ENCODE measurements at regions not wholly inside any gene's neighbourhood (a gene's known extent, or its start where the extent isn't known, plus 50 kb on each side); places are given as distances from the start of the nearest gene placed in this dataset.
"Not testable (repeated sequence)": the region's sequence is repeated elsewhere in the genome, so short reads cannot be mapped to it uniquely, and the experiment has no call there.

DNA sequence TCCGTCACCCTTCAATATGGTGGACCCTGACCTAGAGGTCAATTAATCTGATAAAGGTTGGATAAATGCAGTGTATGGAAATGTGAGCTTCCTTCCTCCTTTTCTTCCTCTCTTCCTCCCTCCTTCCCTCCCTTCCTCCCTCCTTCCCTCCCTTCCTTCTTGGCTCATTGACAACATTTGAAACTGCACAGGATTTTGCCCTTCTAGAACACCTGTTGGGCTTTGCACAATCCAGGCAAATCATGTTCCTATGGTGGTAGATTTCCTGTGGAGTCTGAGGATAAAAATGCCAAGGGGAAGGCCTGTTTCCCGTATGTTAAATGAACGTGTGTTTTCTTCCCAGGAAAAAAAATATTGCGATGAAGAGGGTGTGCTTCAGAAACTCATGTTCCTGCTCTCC is 642.8 kb downstream of the EPM2A start:
- TF ChIP-seq POLR2A (IDR thresholded peaks at IDR 0.05; ENCODE audit: low read length) (no peak), GATA1 (IDR thresholded peaks at IDR 0.05; ENCODE audit: low read depth, low read length) (no peak)
- DNase-seq, result no peak

DNA sequence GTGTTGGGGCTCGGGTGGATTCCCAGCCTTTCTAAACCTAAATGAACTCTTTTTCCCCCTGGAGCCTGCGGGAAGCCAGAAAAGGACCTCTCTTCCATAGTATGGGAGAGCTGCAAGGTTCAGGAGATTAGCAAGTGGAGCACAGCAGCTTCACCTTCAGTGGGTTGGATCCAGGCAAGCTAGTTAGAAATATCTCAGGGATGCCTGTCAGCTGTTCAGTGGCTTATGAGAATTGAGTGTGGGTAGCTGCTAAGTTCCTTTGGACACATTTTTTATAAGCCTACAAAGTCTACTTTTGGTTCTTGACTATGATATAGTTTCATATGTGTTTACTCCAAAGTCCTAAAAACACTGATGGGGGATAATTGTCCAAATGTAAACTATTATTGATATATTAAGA is 642.1 kb downstream of the EPM2A start:
- no peak for DNase-seq
- TF ChIP-seq POLR2A (IDR thresholded peaks at IDR 0.05; ENCODE audit: low read length) (no peak), GATA1 (IDR thresholded peaks at IDR 0.05; ENCODE audit: low read depth, low read length) (no peak)

DNA sequence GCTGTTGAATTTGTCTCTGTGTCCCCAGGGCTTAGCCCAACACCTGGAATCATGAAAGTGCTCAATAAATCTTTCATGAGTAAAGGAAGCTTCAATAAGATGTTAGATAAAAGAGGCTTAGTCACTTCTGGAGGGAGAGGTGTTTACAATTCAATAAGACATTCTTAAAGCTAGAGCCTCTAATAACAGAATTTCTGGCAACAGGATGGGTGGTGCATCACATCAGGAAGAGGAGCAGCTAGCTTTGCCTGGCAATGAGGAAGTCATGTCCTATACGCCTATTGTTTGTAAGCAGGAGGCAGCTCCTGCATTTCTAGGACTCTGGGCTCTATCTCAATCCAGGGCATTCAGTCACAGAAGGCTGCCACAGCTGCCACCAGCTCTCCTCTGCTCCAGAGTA is 638.5 kb downstream of the EPM2A start:
- DNase-seq, result no peak
- TF ChIP-seq GATA1 (IDR thresholded peaks at IDR 0.05; ENCODE audit: low read depth, low read length) (no peak), POLR2A (IDR thresholded peaks at IDR 0.05; ENCODE audit: low read length) (no peak)

DNA sequence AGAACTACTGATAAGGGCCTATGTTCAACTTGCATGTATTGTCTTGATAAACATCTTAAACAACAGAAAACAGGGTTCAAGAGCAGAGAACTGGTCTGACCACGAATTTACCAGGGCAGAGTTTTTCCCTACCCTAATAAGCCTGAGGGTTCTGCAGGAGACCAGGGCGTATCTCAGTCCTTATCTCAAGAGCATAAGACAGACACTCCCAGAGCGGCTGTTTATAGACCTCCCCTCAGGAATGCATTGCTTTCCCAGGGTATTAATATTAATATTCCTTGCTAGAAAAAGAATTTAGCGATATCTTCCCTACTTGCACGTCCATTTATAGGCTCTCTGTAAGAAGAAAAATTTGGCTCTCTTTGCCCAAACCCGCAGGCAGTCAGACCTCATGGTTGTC is 637.2 kb downstream of the EPM2A start:
- not testable (repeated sequence) for DNase-seq

DNA sequence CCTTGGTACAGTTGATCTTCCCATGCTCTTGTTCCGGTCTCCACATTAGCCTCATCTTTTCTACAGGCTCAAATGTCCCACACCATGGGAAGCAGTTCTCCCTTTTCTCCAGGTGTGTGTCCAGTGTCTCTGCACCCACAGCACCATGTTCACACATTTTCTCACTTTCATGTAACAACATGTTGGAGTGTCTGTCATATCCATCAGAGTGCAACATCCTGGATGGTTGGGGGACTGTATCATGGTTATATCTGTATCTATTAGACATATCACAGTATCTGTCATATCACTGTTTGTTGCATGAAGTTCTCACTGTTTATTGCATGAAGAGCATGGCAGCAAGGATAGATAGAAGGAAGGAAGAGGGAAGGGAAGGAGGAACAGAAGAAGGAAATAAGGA is 635.6 kb downstream of the EPM2A start:
- no peak for DNase-seq
- TF ChIP-seq POLR2A (IDR thresholded peaks at IDR 0.05; ENCODE audit: low read length) (no peak), GATA1 (IDR thresholded peaks at IDR 0.05; ENCODE audit: low read depth, low read length) (no peak)

DNA sequence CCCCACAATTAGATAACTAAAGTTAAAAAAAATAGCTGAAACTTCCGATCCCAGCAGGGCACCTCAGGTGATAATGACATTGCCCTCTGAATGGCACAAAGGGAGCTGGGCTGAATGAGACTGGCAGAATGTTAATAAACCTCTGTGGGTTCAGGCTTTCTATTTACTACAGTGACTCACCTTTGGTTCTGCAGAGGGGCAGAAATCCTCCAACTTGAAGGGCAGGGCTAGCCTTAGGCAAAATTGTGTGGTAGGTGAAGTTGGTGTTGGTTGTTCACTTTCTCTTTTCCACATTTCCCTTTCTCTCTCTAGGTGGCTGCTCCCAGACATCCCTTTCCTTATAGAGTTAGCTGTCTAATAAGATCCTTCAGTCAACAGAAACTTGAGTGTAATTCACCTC is 625.2 kb downstream of the EPM2A start:
- TF ChIP-seq GATA1 (IDR thresholded peaks at IDR 0.05; ENCODE audit: low read depth, low read length) (no peak), POLR2A (IDR thresholded peaks at IDR 0.05; ENCODE audit: low read length) (no peak)
- no peak for DNase-seq

DNA sequence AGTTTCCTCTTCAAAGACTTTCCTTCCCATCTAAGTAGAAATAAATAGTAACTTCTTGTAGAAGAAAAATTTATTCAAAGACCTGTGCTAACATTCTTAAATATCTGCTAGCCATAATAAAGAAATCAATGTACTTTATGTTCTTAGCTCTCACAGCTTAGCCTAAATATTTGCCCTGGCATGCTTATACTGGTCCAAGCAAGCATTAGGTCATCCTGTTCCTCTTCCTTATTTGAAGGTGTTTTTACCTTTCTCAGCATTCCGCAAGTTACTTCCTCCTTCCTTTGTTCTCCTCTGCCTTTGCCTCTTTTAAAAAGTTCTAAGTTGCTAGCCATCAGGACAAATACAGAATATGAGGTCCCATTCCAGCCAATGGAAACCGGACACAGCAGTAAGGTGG is 623.9 kb downstream of the EPM2A start:
- not testable (repeated sequence) for DNase-seq

DNA sequence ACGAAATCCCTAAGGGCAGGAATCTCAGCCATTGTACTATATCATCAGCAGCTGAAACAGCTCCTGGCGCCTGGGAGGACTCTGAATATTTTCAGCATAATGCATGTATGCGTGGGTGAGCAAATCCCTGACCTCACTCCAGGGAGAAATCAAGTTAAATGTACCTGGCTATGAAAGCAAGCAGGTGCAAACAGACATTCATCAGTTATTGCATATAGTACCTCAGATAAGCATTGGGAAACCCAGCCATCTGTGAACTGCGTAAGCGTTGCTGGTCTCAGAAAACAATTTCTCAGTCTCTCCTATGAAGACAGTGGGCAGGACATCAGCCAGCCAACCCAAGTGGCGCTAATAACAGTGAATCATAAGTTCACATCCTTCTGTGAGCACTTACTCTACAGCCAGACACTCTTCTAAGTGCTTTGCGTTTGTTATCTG is 622.6 kb downstream of the EPM2A start:
- TF ChIP-seq POLR2A (IDR thresholded peaks at IDR 0.05; ENCODE audit: low read length), result no peak
- TF ChIP-seq GATA1 (IDR thresholded peaks at IDR 0.05; ENCODE audit: low read depth, low read length), result no peak
- no peak for DNase-seq

DNA sequence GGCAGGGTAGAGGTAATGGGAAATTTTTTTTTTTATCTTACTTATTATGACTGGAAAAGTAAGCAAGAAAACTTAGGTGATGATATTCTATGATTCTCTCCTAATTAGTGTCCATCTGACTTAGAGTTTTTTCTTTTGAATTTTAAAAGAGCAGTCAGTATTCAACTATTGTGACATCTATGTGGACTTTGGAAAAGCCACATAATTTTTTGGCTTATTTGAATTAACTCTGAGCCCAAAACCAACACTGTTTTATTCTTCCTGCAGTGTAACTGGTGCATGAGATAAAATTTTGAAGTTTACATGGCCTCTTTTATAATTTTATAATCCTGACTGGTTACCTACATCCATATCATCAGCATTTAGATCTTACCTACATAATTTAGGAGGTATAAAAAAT is 619.7 kb downstream of the EPM2A start:
- no peak for TF ChIP-seq GATA1 (IDR thresholded peaks at IDR 0.05; ENCODE audit: low read depth, low read length)
- no peak for TF ChIP-seq POLR2A (IDR thresholded peaks at IDR 0.05; ENCODE audit: low read length)
- DNase-seq, result no peak

DNA sequence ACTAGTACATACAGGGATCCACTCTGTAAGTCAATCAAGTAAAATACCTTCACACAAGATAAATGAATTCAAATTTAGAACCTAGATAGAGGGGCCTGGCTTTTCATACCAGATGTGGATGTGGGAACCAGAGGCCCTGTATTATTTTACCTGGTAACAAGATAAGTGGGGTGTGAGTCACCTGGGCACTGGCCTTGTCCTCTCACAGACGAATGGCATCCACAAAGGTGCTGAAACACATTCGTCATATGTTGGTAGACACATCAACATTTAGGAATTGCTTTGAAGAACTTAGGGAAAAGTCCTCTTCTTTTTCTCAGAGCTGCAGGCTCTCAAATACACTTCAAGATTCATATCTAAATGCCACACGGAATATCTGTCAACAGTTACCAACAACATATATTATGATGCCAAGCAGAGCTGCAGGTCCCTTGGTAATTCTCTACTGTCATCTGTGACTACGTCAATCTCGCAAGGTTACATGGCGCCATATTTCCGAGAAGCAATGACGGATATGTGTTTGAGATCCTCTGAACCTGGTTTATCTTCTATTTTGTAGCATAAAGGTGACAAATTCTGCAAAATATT is 618.6 kb downstream of the EPM2A start:
- no peak for TF ChIP-seq POLR2A (IDR thresholded peaks at IDR 0.05; ENCODE audit: low read length)
- TF ChIP-seq GATA1 (IDR thresholded peaks at IDR 0.05; ENCODE audit: low read depth, low read length), result no peak
- DNase-seq, result no peak

DNA sequence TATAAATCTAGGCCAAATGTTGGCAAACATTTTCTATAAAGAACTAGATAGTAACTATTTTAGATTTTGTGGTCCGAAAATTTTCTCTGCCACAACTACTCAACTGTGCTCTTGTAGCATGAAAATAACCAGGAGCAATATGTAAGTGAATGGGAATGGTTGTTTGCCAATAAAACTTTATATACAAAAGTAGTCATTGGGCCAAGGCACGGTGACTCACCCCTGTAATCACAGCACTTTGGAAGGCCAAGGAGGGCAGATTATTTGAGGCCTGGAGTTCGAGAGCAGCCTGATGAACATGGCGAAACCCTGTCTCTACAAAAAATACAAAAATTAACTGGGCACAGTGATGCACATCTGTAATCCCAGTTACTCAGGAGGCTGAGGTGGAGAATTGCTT is 617.1 kb downstream of the EPM2A start:
- TF ChIP-seq GATA1 (IDR thresholded peaks at IDR 0.05; ENCODE audit: low read depth, low read length) (no peak), POLR2A (IDR thresholded peaks at IDR 0.05; ENCODE audit: low read length) (no peak)

DNA sequence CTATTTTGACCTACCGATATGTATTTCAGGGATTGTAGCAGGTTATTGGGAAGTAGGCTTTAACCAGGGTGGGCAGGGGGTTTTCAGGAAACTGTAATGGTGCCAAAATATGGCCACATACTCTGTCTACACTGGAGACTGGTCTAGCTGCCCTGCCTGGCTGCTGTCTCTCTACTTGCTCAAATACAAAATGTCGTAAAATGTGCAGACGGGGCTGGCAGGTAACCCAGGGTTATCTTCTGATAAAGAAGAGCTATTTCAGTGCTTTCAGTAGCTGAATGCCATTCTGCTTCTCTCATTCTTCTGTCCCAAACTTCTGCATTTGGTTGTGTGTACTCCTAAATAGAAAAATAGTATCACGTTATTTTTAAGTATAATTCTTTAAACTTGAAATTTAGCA is 616.2 kb downstream of the EPM2A start:
- no peak for TF ChIP-seq GATA1 (IDR thresholded peaks at IDR 0.05; ENCODE audit: low read depth, low read length)
- TF ChIP-seq POLR2A (IDR thresholded peaks at IDR 0.05; ENCODE audit: low read length), result no peak
- no peak for DNase-seq

More for the DNA sequence above, 617.1 kb downstream of the EPM2A start:
- DNase-seq, result no peak

DNA sequence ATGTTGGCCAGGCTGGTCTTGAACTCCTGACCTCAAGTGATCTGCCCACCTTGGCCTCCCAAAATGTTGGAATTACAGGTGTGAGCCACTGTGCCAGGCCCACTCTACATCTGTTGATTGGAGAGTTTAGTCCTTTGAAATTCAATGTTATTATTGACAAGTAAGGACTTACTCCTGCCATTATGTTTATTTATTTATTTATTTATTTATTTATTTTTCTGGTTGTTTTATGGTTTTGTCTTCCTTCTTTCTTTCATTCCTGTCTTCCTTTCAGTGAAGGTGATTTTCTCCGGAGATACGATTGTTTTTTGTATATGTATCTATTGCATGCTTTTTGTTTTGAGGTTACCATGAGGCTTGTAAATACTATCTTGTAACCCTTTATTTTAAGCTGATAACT is 602.6 kb downstream of the EPM2A start:
- TF ChIP-seq POLR2A (IDR thresholded peaks at IDR 0.05; ENCODE audit: low read length), result no peak
- TF ChIP-seq GATA1 (IDR thresholded peaks at IDR 0.05; ENCODE audit: low read depth, low read length), result no peak
- DNase-seq, result no peak

DNA sequence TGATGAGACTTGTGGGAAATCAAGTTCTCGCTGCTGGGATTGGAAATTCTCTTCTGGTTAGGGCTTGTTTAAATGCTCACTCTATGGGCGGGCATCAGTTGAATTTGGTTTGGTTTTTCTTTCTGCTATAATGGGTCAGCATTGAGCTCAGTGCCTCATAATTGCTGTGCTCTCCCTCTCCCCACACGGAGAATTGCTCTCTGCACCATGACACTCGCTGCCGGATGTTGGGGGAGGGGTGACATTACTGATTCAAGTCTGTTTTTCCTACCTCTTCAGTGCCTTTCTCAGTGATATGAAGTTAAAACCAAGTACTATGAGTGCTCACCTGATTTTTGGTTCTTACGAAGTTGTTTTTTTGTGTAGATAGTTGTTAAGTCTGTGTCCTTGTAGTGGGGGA is 599.6 kb downstream of the EPM2A start:
- no peak for TF ChIP-seq GATA1 (IDR thresholded peaks at IDR 0.05; ENCODE audit: low read depth, low read length)
- no peak for TF ChIP-seq POLR2A (IDR thresholded peaks at IDR 0.05; ENCODE audit: low read length)
- DNase-seq, result no peak

DNA sequence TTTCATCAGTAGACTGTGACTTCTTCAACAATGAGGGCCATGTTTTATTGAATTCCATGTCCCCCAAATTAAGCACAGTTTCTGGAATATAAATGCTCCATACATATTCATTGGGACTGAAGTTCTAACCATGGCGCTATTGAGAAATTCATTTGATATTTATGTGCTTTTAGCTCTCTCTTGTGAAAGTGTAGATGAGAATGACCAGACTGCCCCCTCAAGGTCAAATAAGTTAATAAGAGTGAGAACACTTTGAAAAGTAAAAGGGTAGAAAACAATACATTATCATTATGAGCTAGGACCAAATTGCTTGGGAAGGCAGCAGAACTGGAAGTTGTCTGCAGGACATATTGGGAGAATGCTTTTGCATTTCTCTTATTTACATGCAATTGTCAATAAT is 597.9 kb downstream of the EPM2A start:
- DNase-seq, result no peak
- TF ChIP-seq GATA1 (IDR thresholded peaks at IDR 0.05; ENCODE audit: low read depth, low read length), result no peak
- TF ChIP-seq POLR2A (IDR thresholded peaks at IDR 0.05; ENCODE audit: low read length), result no peak

DNA sequence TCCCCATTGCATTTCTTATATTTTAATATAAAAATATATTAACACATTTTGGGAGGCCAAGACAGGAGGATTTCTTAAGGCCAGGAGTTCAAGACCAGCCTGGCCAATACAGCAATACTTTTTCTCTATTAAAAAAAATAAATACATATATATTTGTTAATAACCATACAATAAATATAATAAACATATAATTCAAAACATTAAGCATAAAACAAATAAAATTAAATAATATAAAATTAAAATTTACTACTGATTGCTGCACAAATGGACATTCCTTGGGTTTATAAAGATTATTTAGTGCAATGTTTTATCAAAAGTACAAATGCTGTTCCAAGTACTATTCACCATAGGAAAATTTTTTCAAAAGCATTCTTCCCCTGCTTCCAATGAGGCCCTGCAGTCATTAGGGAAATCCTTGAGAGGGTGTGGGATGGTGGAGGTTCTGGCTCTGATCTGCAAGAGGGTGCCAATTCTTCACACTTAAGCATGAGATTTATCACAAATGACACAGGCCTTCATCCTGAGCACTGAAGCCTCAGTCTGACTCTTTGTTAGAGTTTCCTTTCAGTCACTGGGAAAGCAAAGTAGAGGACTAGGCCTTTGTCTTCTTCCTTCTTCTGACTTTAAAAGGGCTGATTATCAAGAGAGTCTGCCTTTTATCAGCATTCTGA is 596.7 kb downstream of the EPM2A start:
- no peak for DNase-seq
- TF ChIP-seq POLR2A (IDR thresholded peaks at IDR 0.05; ENCODE audit: low read length) (no peak), GATA1 (IDR thresholded peaks at IDR 0.05; ENCODE audit: low read depth, low read length) (no peak)
